WTC11 (cell line): ENCODE measurements at regions not wholly inside any gene's neighbourhood (a gene's known extent, or its start where the extent isn't known, plus 50 kb on each side); places are given as distances from the start of the nearest gene placed in this dataset.

Experiments used
- ATAC-seq: fragments of 200-7000 bp; cut with Tn5 transposase; 2 replicates; pipeline ENCODE4 v1.10.0; 2021; ENCODE audit warnings: mild to moderate bottlenecking, moderate library complexity
- CTCF ChIA-PET: fragments of 300-600 bp; sonication (Branson Sonifier 250); formaldehyde crosslinking; loops from one replicate; lab custom pipeline; 2021; ENCODE audit warnings: antibody characterized with exemption; lab: Charles Lee
- POLR2A ChIA-PET: fragments of 350-600 bp; sonication (Branson Sonifier 250); formaldehyde crosslinking; loops from one replicate; lab custom pipeline; 2021; ENCODE audit warnings: antibody characterized with exemption; lab: Charles Lee
- DNase-seq: peaks from one replicate; pipeline ENCODE4 v3.0.0; 2021; ENCODE audit warnings: low spot score
- H3K27ac Mint-ChIP-seq: 2 replicates; pipeline ENCODE4 v1.8.0; 2021; ENCODE audit warnings: mixed read lengths
- H3K27me3 Mint-ChIP-seq: 2 replicates; pipeline ENCODE4 v1.8.0; 2021; ENCODE audit warnings: low read depth, mild to moderate bottlenecking, moderate library complexity, mixed read lengths
- H3K36me3 Mint-ChIP-seq: 2 replicates; pipeline ENCODE4 v1.8.0; 2021; ENCODE audit warnings: mixed read lengths
- H3K4me1 Mint-ChIP-seq: 2 replicates; pipeline ENCODE4 v1.8.0; 2022; ENCODE audit warnings: mixed read lengths
- H3K4me3 Mint-ChIP-seq: 2 replicates; pipeline ENCODE4 v1.8.0; 2021; ENCODE audit warnings: mild to moderate bottlenecking, moderate library complexity, mixed read lengths
- H3K9me3 Mint-ChIP-seq: 2 replicates; pipeline ENCODE4 v1.8.0; 2021; ENCODE audit warnings: mixed read lengths
- EMX1 ChIP-seq: fragments of 250-450 bp; sonication (Bioruptor Pico); IDR thresholded peaks from 2 replicates; pipeline ENCODE4 v1.8.0; 2021; ENCODE audit warnings: mild to moderate bottlenecking
- ERG ChIP-seq: fragments of 250-450 bp; sonication (Bioruptor Pico); IDR thresholded peaks from 2 replicates; pipeline ENCODE4 v1.8.0; 2021; ENCODE audit warnings: mild to moderate bottlenecking
- FOXJ3 ChIP-seq: sonication (generic); formaldehyde crosslinking; IDR thresholded peaks from 2 replicates; pipeline ENCODE4 v1.9.0; 2021; ENCODE audit warnings: missing genetic modification reagents, mild to moderate bottlenecking, borderline replicate concordance
- FOXP1 ChIP-seq: sonication (generic); formaldehyde crosslinking; IDR thresholded peaks from 2 replicates; pipeline ENCODE4 v1.8.0; 2022; ENCODE audit warnings: missing genetic modification reagents, mild to moderate bottlenecking, moderate library complexity, borderline replicate concordance
- GTF2I ChIP-seq: fragments of 250-450 bp; sonication (Bioruptor Pico); conservative IDR thresholded peaks from 2 replicates; pipeline ENCODE4 v1.4.0; 2021; ENCODE audit warnings: mild to moderate bottlenecking
- HMGXB4 ChIP-seq: sonication (generic); formaldehyde crosslinking; IDR thresholded peaks from 2 replicates; pipeline ENCODE4 v1.8.1; 2023; ENCODE audit warnings: mild to moderate bottlenecking, moderate library complexity, missing genetic modification reagents
- MAX ChIP-seq: sonication (generic); formaldehyde crosslinking; IDR thresholded peaks from 2 replicates; pipeline ENCODE4 v1.8.0; 2022; ENCODE audit warnings: mild to moderate bottlenecking, missing genetic modification reagents
- MXD4 ChIP-seq: fragments of 250-450 bp; sonication (Bioruptor Pico); IDR thresholded peaks from 2 replicates; pipeline ENCODE4 v1.8.0; 2021; ENCODE audit warnings: mild to moderate bottlenecking, moderate library complexity, borderline replicate concordance
- NFYB ChIP-seq: sonication (generic); formaldehyde crosslinking; conservative IDR thresholded peaks from 2 replicates; pipeline ENCODE4 v1.8.0; 2022; ENCODE audit warnings: low read depth, missing genetic modification reagents
- PRRX2 ChIP-seq: fragments of 250-450 bp; sonication (Bioruptor Pico); IDR thresholded peaks from 2 replicates; pipeline ENCODE4 v1.8.0; 2021; ENCODE audit warnings: mild to moderate bottlenecking
- SMAD3 ChIP-seq: sonication (generic); formaldehyde crosslinking; IDR thresholded peaks from 2 replicates; pipeline ENCODE4 v1.8.0; 2022; ENCODE audit warnings: missing genetic modification reagents, mild to moderate bottlenecking, borderline replicate concordance
- SMAD4 ChIP-seq: sonication (generic); formaldehyde crosslinking; IDR thresholded peaks from 2 replicates; pipeline ENCODE4 v1.8.0; 2022; ENCODE audit warnings: mild to moderate bottlenecking, missing genetic modification reagents
- ZNF281 ChIP-seq: sonication (generic); formaldehyde crosslinking; IDR thresholded peaks from 2 replicates; pipeline ENCODE4 v1.8.0; 2023; ENCODE audit warnings: mild to moderate bottlenecking, missing genetic modification reagents
- ZNF396 ChIP-seq: fragments of 250-450 bp; sonication (Bioruptor Pico); IDR thresholded peaks from 2 replicates; pipeline ENCODE4 v1.8.0; 2021; ENCODE audit warnings: mild to moderate bottlenecking, moderate library complexity, borderline replicate concordance
- ZNF423 ChIP-seq: fragments of 250-450 bp; sonication (Bioruptor Pico); IDR thresholded peaks from 2 replicates; pipeline ENCODE4 v2.1.2; 2022; ENCODE audit warnings: mild to moderate bottlenecking, moderate library complexity
- ZNF512 ChIP-seq: sonication (generic); formaldehyde crosslinking; IDR thresholded peaks from 2 replicates; pipeline ENCODE4 v1.8.1; 2022; ENCODE audit warnings: missing genetic modification reagents, borderline replicate concordance
- ZNF532 ChIP-seq: fragments of 250-450 bp; sonication (Bioruptor Pico); IDR thresholded peaks from 2 replicates; pipeline ENCODE4 v1.9.0; 2021; ENCODE audit warnings: mild to moderate bottlenecking, borderline replicate concordance
- ZNF671 ChIP-seq: fragments of 250-450 bp; sonication (Bioruptor Pico); IDR thresholded peaks from 2 replicates; pipeline ENCODE4 v1.8.0; 2021; ENCODE audit warnings: mild to moderate bottlenecking

- H3K27ac Mint-ChIP-seq, result no peak overlapping the region
- TF ChIP-seq FOXP1 (CRISPR knock-in tag), result no peak
- no peak for TF ChIP-seq ERG (CRISPR knock-in tag)
- peaks cover 7% of the 10 kb centered on the region for H3K4me1 Mint-ChIP-seq
- no peak overlapping the region for H3K4me3 Mint-ChIP-seq
- H3K9me3 Mint-ChIP-seq, result no peaks in the 10 kb centered on the region
- ChIA-PET POLR2A (no interaction called here), CTCF (interaction anchor here (0.7 to 1.9 kb wide), 3 partner anchors 47 to 158 kb away, joined by 3 to 7 read pairs (median 3); no protein-coding TSS in a partner anchor)
- no peaks in the 10 kb centered on the region for H3K36me3 Mint-ChIP-seq
- DNase-seq, result peak; percentile 37
- peak; percentile 75 for ATAC-seq
- no peaks in the 10 kb centered on the region; the same call in 1 of the 2 replicates for H3K27me3 Mint-ChIP-seq
These were observed 65.8 kb downstream of the MTX3 start for GRCh38 chr5:79924936-79925893.

GRCh38 chr5:79923431-79923830, 67.6 kb downstream of the MTX3 start:
- Mint-ChIP-seq H3K4me3 (no peak overlapping the region), H3K4me1 (peaks cover 7% of the 10 kb centered on the region), H3K9me3 (peaks cover 8% of the 10 kb centered on the region), H3K36me3 (no peaks in the 10 kb centered on the region), H3K27me3 (no peaks in the 10 kb centered on the region; the same call in 1 of the 2 replicates), H3K27ac (no peak overlapping the region)
- ChIA-PET POLR2A (no interaction called here), CTCF (interaction anchor here (1.4 kb wide), 1 partner anchor 45 kb away, joined by 3 read pairs; no protein-coding TSS in a partner anchor)
- ATAC-seq (no peak), DNase-seq (no peak)
- TF ChIP-seq SMAD4 (CRISPR knock-in tag) (no peak), ZNF671 (CRISPR knock-in tag) (no peak), ZNF396 (CRISPR knock-in tag) (no peak), GTF2I (CRISPR knock-in tag) (no peak), MAX (CRISPR knock-in tag) (no peak), EMX1 (CRISPR knock-in tag) (no peak), HMGXB4 (CRISPR knock-in tag) (no peak), ZNF281 (CRISPR knock-in tag) (no peak), NFYB (CRISPR knock-in tag) (no peak), SMAD3 (CRISPR knock-in tag) (no peak), PRRX2 (CRISPR knock-in tag) (no peak)

GRCh38 chr5:79922626-79923025, 68.4 kb downstream of the MTX3 start:
- DNase-seq (no peak), ATAC-seq (no peak)
- H3K27me3 Mint-ChIP-seq, result no peaks in the 10 kb centered on the region; the same call in 1 of the 2 replicates
- CTCF ChIA-PET, result interaction anchor here (1.4 kb wide), 1 partner anchor 44 kb away, joined by 3 read pairs; no protein-coding TSS in a partner anchor
- H3K4me1 Mint-ChIP-seq, result peaks cover 7% of the 10 kb centered on the region
- no peak overlapping the region for H3K4me3 Mint-ChIP-seq
- no peaks in the 10 kb centered on the region for H3K36me3 Mint-ChIP-seq
- peaks cover 16% of the 10 kb centered on the region for H3K9me3 Mint-ChIP-seq
- POLR2A ChIA-PET, result no interaction called here
- no peak overlapping the region for H3K27ac Mint-ChIP-seq
- TF ChIP-seq ZNF532 (CRISPR knock-in tag) (no peak), ZNF423 (CRISPR knock-in tag) (no peak), ZNF396 (CRISPR knock-in tag) (no peak), ZNF512 (no peak), MXD4 (CRISPR knock-in tag) (no peak), FOXJ3 (CRISPR knock-in tag) (no peak), SMAD4 (CRISPR knock-in tag) (no peak)
